Mucosa of rectum (tissue), 2 donors: ENCODE measurements at regions not wholly inside any gene's neighbourhood (a gene's known extent, or its start where the extent isn't known, plus 50 kb on each side); places are given as distances from the start of the nearest gene placed in this dataset.

ENCODE experiments used
- H3K27ac ChIP-seq, 2 donors: one replicate each; pipeline ENCODE4 v1.7.0; 2013; ENCODE audit warnings: inconsistent platforms in 2 of 2, low read depth in 2 of 2, low read length in 2 of 2
- H3K27me3 ChIP-seq, 2 donors: one replicate each; pipeline ENCODE4 v1.7.0; 2013; ENCODE audit warnings: low read length in 2 of 2; ENCODE audit not compliant: control insufficient read depth in 2 of 2, insufficient read depth in 2 of 2
- H3K36me3 ChIP-seq, 2 donors: one replicate each; pipeline ENCODE4 v1.7.0; 2013; ENCODE audit warnings: low read length in 2 of 2; ENCODE audit not compliant: control insufficient read depth in 2 of 2, insufficient read depth in 2 of 2
- H3K4me1 ChIP-seq, 2 donors: one replicate each; pipeline ENCODE4 v1.7.0; 2013; ENCODE audit warnings: low read length in 2 of 2, mild to moderate bottlenecking in 1 of 2; ENCODE audit not compliant: control insufficient read depth in 2 of 2, insufficient read depth in 2 of 2
- H3K4me3 ChIP-seq, 2 donors: one replicate each; pipeline ENCODE4 v1.7.0; 2013; ENCODE audit warnings: low read length in 2 of 2
- H3K9ac ChIP-seq, 2 donors: one replicate each; pipeline ENCODE4 v1.7.0; 2013; ENCODE audit warnings: low read length in 2 of 2, low read depth in 1 of 2, mild to moderate bottlenecking in 1 of 2
- H3K9me3 ChIP-seq, 2 donors: one replicate each; pipeline ENCODE4 v1.7.0; 2013; ENCODE audit warnings: low read length in 2 of 2; ENCODE audit not compliant: control insufficient read depth in 2 of 2
- donor health status: healthy.
- donor health status: Normal muscosa, but diverticular disease.

DNA sequence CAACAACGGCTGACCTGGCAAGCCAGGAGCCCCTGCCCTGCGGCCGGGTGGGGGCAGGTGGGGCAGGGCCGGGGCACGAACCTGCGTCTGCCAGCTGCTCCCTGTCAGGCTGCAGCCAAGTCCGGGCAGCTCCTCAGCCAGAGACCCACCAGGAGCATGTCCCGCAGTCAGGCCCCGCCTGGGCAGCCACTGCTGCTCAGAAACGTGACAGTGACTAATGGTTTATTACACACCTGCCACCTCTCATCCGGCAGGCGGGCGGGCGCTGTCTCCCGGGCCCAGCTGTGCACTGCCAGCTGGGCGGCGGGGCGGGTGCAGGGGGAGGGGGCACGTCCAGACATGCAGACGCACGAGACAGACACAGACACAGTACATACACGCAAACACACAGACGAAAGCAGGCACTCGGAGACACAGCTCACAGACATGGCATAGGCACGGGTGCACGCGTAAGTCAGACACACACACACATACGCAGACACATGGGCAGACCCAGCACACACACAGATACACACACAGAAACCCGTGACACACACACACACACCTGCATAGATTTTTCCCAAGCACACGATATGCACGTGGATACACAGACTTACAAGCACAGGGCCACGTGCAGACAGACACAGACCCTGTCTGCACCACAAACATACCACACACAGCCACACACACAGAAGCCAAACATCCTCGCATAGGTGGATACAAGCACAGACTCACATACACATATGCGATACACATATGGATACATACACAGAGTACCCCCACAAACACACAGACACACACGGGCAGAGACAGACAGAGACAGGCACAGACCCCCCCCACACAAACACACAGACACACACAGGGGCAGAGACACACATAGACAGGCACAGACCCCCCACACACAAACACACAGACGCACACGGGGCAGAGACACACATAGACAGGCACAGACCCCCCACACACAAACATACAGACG is 248.3 kb upstream of the CIBAR2 start:
- H3K9ac ChIP-seq: peak overlapping the region in 1 of 2 donors; percentile 28

DNA sequence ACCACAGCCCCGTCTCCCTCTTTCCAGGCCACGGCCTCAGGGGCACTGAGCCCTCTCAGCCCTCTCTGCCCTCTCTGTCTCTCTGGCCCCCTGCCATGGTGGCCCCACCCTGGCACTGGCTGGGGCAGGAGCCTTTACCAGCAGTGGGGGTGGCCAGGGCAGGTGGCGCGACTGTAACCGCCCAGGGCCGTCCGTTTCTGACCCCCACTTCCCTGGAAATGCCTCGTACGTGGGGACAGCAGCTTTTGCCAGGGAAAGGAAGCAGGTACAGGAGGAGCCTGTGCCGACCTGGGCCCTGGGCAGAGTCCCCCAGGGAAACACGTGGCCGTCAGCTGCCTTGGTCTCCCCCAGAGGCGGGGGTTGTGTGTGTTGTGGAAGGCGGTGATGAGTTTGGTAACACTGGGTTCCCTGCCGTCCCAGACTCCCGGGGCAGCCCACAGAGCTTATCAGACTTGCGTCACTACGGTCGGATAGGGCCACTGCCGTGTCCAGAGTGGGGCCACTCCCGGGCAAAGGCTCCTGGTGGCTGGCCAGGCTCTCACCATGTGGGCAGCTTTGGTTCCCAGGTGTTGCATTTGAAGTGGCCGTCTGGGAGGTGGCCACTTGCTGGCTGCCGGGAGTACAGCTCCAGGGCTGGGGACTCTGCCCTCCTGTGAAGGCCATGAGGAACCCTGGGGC is 249.3 kb upstream of the CIBAR2 start:
- H3K27ac ChIP-seq: peak overlapping the region; percentile 56 to 75
- peak overlapping the region in 1 of 2 donors; percentile 28 for H3K9ac ChIP-seq
- H3K36me3 ChIP-seq: no peaks in the 10 kb centered on the region
- H3K9me3 ChIP-seq: no peaks in the 10 kb centered on the region
- peaks cover 20 to 37% of the 10 kb centered on the region in 2 donors for H3K4me1 ChIP-seq
- peak overlapping the region in 1 of 2 donors; percentile 35 for H3K4me3 ChIP-seq
- no peaks in the 10 kb centered on the region for H3K27me3 ChIP-seq

More for the DNA sequence above, 248.3 kb upstream of the CIBAR2 start:
- Histone ChIP-seq H3K27ac (peak overlapping the region; percentile 56 to 75), H3K36me3 (no peaks in the 10 kb centered on the region), H3K4me1 (peaks cover 20 to 37% of the 10 kb centered on the region in 2 donors), H3K27me3 (no peaks in the 10 kb centered on the region), H3K4me3 (peak overlapping the region in 1 of 2 donors; percentile 37), H3K9me3 (no peaks in the 10 kb centered on the region)

DNA sequence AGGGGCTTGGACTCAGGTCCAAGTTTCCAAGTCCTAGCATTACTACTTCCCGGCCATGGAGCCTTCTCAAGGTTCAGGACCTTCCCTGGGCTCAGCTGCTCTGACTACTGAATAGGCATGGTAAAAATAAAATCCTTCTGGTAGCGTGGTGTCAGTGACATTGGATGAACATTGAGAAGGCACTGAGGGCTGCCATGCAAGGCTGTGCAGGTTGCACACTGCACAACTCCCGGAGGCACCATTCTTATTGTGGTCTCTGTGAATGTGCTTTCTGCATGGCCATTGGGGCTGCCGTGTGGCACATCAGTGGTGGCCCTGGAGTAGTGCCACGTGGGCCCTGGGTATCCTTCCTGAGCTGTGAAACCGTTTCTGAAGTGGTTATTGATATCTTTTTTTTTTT is 250.2 kb upstream of the CIBAR2 start:
- no peak overlapping the region for H3K27ac ChIP-seq
- no peaks in the 10 kb centered on the region for H3K9me3 ChIP-seq
- no peak overlapping the region for H3K4me3 ChIP-seq
- H3K27me3 ChIP-seq: no peaks in the 10 kb centered on the region
- H3K9ac ChIP-seq: no peak overlapping the region
- H3K36me3 ChIP-seq: no peaks in the 10 kb centered on the region
- peaks cover 20 to 37% of the 10 kb centered on the region in 2 donors for H3K4me1 ChIP-seq

DNA sequence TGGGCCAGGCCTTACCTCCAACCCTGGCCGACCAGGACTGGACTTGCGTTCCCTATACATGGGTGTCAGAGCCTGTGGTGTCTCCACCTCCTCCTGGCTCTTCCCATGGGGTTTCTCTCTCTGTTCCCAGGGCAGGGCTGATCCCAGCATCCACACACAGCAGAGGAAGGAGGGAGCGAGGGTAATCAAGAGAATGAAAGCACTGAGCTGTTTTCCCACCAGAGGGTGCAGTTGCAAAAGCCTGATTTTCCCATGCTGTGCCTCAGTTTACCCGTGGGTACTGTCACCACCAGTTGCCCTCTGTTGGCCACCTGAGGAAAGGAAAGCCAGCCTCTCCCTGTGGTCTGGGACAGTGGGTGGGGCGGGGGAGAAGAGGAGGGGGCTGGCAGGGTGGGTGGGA is 249.7 kb upstream of the GSE1 start:
- H3K9ac ChIP-seq: no peak overlapping the region
- H3K27me3 ChIP-seq: no peaks in the 10 kb centered on the region
- no peak overlapping the region for H3K27ac ChIP-seq
- H3K36me3 ChIP-seq: no peaks in the 10 kb centered on the region
- no peak overlapping the region for H3K4me3 ChIP-seq
- no peaks in the 10 kb centered on the region for H3K9me3 ChIP-seq
- H3K4me1 ChIP-seq: peaks cover 20 to 37% of the 10 kb centered on the region in 2 donors

DNA sequence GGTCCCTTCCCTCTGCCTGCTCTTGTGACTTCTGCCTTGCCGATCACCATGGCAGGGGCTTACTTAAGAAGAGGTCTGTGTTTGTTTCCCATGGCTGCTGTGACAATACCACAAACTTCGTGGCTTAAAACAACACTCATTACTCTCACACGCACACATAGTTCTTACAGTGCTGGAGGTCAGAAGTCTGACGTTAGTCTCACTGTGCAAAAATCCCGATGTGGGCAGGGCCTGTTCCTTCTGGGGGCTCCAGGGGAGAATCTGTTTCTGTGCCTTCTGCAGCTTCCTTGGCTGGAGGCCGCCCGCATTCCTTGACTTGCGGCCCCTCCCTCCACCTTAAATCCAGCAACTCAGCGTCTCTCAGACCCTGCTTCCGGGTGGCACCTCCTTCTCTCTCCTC is 249.2 kb upstream of the GSE1 start:
- H3K4me3 ChIP-seq: no peak overlapping the region
- no peaks in the 10 kb centered on the region for H3K9me3 ChIP-seq
- H3K27ac ChIP-seq: no peak overlapping the region
- H3K36me3 ChIP-seq: no peaks in the 10 kb centered on the region
- H3K9ac ChIP-seq: no peak overlapping the region
- H3K4me1 ChIP-seq: peaks cover 17 to 36% of the 10 kb centered on the region in 2 donors
- no peaks in the 10 kb centered on the region for H3K27me3 ChIP-seq

DNA sequence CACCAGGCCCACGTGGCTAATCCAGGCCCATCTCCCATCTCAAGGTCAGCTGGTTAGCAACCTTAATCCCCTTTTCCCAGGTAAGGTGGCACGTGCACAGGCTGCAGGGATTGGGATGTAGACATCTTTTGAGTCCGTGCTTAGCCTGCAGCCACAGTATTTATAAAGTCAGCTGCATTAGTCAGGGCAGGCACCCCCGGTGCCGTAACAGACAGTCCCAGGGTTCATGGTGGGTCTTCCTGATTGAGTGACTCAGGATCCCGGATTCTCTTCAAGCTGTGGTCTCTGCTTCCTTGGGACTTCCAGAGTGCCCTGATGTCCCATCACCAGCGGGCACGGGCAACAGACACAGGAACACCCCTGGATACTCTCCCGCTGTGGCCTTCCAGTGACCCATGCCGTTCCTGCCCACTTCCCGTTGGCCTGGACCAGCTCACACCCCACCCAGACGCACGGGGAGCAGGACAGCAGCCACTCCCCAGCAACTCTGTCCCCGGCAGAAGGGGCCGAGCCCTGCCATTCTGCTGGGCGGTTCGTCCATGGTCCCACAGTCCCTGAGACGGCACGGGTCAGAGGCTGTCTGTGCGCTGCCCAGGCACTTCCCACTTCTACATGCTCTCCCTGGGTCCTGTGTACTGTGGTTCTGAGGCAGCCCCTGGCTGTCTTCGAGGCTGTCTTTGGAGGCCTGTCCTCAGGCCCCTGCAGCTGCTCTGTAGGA is 248.6 kb upstream of the GSE1 start:
- Histone ChIP-seq H3K9ac (no peak overlapping the region), H3K4me3 (no peak overlapping the region), H3K4me1 (peaks cover 14 to 30% of the 10 kb centered on the region in 2 donors), H3K9me3 (no peaks in the 10 kb centered on the region), H3K27ac (peak overlapping the region in 1 of 2 donors; percentile 12), H3K27me3 (no peaks in the 10 kb centered on the region), H3K36me3 (no peaks in the 10 kb centered on the region)

DNA sequence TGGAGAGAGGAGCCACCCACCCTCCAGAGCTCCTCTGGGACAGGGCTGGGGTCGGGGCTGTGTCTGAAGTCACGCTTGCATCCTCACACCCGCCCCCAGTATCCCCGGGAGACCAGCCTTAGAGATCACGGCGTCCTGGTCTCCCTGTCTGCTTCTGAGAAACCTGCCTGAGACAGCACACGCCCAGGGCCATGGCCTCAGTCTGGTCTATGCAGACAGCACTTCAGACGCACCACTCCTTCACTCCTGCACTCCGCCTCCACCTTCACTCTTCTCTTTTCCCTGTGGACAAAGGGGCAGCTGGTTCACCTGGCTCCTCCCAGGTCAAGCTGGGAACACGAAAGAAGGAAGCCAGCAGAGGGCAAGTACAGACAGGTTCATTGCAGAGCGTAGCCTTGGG is 248.0 kb upstream of the GSE1 start:
- Histone ChIP-seq H3K9ac (no peak overlapping the region), H3K36me3 (no peaks in the 10 kb centered on the region), H3K4me3 (no peak overlapping the region), H3K27me3 (no peaks in the 10 kb centered on the region), H3K9me3 (no peaks in the 10 kb centered on the region), H3K27ac (peak overlapping the region in 1 of 2 donors; percentile 12), H3K4me1 (peaks cover 20 to 32% of the 10 kb centered on the region in 2 donors)

DNA sequence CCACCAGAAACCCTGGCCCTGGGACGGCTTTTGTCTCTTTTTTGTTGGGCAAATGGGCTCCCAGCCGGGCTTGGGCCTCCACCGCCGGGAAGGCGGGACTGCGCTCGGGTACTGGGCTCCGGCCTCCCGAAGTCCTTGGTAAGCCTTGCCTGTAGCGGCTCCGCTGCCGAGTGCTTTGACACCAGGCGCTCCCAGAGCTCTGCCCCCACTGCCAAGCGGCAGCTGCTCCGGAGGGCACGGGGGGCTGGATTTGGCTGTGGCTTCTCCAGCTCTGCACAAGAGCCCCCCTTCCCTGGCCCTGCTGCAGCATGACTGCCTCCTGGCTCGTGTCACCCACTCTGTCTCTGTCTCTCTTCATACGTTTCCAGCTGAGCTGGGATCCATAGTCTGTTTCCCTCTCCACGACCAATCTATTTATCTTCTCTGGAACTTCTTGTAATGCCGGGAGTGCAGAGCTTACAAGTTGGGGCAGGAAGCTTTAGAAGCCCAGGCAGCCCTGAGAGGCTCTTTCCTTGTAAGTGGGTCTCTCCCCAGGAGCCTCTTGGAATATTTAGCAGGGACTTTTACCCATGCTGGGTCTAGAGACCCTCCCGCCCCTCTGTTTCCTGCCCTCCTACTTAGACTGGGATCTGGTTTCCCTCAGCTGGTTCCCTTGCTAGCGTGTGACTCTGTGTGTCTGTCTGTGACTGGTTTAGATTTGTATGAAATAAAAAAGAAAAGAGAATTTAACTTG is 246.9 kb upstream of the GSE1 start:
- Histone ChIP-seq H3K9ac (no peak overlapping the region), H3K36me3 (no peaks in the 10 kb centered on the region), H3K4me3 (no peak overlapping the region), H3K27ac (no peak overlapping the region), H3K9me3 (no peaks in the 10 kb centered on the region), H3K4me1 (peaks cover 23 to 34% of the 10 kb centered on the region in 2 donors), H3K27me3 (no peaks in the 10 kb centered on the region)

DNA sequence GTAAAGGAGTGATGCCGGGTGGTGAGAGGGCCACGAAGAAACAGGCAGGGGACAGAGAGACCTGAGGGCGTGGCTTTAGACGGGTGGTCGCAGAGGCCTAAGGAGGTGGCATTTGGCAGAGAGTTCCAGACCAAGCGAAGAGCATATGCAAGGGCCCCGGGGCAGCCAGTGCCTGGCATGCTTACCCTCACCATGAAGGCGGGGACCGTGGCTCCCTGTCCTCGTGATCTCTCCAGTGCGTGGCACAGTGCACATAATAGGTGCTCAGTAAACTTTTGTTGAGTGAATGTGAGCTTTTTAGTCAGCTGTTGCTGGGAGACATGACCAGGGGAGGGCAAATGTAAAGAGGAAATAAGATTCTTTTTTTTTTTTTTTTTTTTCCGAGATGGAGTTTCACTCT is 245.6 kb upstream of the GSE1 start:
- no peaks in the 10 kb centered on the region for H3K9me3 ChIP-seq
- H3K9ac ChIP-seq: no peak overlapping the region
- peaks cover 20 to 29% of the 10 kb centered on the region in 2 donors for H3K4me1 ChIP-seq
- H3K36me3 ChIP-seq: no peaks in the 10 kb centered on the region
- H3K4me3 ChIP-seq: no peak overlapping the region
- no peaks in the 10 kb centered on the region for H3K27me3 ChIP-seq
- no peak overlapping the region for H3K27ac ChIP-seq
